DMS 273 (cell line): ENCODE measurements at regions not wholly inside any gene's neighbourhood (a gene's known extent, or its start where the extent isn't known, plus 50 kb on each side); places are given as distances from the start of the nearest gene placed in this dataset.
"Not testable (repeated sequence)": the region's sequence is repeated elsewhere in the genome, so short reads cannot be mapped to it uniquely, and the experiment has no call there.

Source experiments
- DNase-seq: peaks from one replicate; lab custom pipeline; 2025; ENCODE audit not compliant: unreplicated experiment; lab: John Stamatoyannopoulos, UW

GRCh38 chr13:99677116-99677951 lies 176.1 kb downstream of the TM9SF2 start:
- peak; percentile 90 for DNase-seq

GRCh38 chr13:99671746-99672145 lies 170.5 kb downstream of the TM9SF2 start:
- no peak for DNase-seq

DNA sequence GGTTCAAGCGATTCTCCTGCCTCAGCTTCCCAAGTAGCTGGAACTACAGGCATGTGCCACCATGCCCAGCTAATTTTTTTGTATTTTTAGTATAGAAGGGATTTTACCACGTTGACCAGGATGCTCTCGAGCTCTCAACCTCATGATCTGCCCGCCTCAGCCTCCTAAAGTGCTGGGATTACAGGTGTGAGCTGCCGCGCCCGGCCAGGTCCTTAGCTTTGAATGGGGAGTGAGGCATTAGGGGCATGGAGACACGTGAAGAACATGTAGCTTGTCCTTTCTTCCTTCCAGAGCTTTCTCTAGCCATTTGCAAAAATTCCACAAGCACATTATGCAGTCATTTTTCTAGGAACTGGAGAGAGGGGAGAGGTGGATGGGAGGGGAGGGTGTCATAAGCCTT lies 167.8 kb downstream of the TM9SF2 start:
- not testable (repeated sequence) for DNase-seq

DNA sequence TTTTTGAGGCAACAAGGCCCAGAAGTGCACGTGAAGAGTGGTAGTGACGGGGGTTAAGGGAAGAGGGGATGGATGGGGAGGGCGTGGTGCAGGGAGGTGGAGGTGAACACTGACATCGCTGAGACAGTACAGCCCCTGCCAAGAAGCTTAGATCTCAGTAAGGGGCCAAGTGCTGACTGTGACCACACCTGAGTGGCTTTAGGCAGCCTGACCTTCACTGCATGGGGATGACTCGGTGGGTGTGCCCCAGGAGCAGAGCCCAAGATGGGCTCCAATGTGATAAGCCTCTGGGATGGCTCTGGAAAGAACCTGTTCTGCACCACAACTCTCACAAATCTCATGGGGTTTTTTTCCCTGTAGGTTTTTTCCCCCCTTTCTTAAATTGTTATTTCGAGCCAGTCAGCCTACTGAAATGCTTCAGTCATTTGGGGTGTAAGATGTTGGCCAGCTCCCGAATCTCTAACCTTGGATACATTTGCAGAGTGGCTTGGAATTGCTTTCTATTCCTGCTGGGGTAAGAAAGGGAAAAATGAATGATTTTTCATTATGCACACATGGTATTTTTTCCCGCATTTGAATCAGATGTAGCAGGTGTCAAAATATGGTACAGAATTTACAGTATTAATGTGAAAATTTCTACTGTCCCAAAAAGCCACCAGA lies 165.0 kb downstream of the TM9SF2 start:
- no peak for DNase-seq

DNA sequence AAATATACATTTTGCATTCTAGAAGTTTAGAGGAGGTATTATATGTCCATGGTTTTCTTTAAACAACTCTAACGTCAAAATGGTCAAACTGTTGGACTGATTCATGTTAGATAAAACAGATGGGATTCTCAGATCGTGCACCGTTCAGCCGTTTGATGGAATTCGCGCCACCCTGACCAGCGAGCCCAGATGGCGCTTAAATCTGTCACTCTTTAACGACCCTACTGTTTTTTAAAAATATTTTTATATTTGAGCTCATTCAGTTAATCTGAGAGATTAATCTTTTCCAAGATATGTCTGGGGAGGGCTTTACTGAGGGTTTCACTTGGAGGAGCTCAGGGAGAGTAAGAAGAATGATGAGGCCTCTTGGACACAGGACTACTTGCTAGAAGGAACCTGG lies 164.4 kb downstream of the TM9SF2 start:
- DNase-seq = peak; percentile 56

DNA sequence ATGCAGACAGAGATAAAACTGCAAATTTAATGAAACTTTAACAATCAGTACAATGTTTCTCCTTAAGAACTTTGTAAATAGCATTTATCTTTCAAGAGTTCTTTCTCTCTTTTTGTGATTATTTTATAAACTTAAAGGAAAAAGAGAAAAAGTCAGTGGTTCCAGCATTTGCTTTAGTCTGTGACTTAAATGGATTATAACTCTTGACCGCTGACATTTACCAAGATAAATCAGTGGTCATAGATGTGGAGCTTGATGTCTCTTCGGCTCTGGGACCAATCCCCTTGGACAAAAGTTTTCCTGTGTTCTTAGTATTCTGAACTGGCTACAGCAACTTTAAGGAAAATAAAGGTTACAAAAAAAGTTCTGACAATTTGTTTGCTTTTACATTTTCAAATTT lies 162.6 kb downstream of the TM9SF2 start:
- no peak for DNase-seq

- no peak for DNase-seq
Measured at GRCh38 chr13:99663185-99663825, 162.0 kb downstream of the TM9SF2 start.

GRCh38 chr13:99662678-99663077 lies 161.4 kb downstream of the TM9SF2 start:
- no peak for DNase-seq

GRCh38 chr13:99661791-99662190 lies 160.5 kb downstream of the TM9SF2 start:
- DNase-seq = peak; percentile 32

DNA sequence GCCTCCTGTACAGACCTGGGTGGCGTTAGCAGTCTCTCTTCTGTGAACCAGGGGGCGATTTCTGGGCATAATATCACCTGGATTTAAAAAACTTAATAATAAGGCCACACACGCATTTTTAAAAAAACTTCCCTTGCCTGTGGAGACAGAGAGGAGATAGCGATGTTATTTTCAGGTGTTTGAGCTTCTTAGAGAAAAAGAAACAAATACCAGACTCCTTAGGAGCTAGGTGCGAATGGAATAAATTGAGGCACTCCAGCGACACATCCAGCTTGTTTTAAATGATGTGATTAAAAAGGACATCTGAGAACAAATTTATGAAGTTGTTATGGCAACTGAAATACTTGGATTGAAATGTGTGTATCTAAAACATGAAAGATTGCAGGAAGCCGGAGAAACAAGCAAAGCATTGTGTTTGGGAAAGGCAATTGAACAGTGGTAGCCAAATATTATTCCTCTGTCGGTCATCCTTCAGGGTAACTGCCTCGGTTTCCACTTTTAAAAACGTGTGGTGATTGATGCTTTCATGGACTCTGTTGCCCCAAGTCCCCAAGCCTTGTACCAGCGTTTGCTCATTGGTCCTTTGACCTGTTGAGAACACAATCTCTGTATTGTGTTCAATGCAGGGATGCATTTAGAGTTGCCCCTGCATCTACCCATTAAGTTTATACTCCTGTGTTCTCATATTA lies 158.7 kb downstream of the TM9SF2 start:
- no peak for DNase-seq

DNA sequence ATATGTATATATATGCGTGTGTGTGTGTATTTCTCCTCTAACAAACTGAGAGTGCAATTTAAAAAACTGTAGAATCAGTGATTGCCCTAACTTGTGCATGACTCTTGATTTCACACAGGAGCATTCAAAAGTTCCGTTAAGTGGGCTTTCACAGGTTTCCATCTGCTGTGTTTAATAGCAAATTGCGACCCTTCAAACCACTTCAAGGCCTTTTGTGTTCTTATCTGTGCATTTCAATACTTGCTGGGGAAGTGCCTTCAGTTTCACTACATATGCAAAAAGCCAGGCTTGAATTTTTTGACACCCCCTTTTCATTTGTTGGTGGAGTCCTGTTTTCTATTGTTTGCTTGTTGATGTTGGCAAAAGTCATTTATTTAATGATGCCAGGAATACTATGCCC lies 158.0 kb downstream of the TM9SF2 start:
- DNase-seq = no peak

- DNase-seq = peak; percentile 86
Measured at GRCh38 chr13:99658261-99658991, 157.2 kb downstream of the TM9SF2 start.

DNA sequence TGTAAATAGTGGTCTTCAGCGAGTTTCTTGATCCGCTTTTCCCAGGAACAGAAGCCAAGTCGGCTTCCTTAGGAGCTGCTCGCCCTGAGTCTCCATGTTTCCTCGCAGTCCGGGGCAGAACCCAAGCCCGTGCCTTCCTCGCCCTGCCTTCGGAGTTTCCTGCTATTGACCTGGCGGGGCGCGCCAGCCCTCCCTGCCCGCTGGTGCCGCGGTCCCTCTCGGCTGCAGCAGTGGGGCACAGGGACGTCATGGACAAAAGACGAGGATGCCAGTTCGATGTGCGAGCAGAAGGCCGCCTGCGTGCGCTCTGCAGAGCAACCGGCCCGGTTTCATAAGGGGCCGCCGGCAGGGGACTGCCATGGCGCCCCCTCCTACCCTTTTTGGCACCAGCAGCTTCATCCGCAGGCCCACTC lies 156.6 kb downstream of the TM9SF2 start:
- DNase-seq = peak; percentile 69

DNA sequence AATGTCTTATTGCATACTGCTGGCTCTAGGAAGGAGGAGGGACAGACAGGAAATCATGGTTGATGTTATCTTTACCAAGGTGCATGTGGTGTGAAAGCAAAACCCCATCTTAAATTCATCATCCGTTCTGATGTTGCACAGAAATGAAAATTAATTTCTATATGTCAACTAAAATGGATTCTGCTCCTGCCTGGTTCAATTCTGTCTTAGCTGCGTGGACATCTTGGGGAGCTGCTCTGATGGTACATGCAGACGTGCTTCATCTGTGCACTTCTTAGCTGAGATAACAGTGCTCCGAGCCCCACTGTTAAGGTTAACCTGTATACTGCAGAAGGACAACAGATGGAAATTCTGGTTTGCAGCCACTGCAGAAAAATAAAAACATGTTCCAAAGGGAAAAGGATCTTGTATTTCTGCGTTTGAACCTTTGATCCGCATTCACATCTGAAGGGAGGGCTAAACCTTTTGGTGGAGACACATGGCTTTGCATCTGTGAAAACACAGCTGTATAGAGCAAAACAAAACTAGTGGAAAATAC lies 155.6 kb downstream of the TM9SF2 start:
- peak; percentile 54 for DNase-seq

DNA sequence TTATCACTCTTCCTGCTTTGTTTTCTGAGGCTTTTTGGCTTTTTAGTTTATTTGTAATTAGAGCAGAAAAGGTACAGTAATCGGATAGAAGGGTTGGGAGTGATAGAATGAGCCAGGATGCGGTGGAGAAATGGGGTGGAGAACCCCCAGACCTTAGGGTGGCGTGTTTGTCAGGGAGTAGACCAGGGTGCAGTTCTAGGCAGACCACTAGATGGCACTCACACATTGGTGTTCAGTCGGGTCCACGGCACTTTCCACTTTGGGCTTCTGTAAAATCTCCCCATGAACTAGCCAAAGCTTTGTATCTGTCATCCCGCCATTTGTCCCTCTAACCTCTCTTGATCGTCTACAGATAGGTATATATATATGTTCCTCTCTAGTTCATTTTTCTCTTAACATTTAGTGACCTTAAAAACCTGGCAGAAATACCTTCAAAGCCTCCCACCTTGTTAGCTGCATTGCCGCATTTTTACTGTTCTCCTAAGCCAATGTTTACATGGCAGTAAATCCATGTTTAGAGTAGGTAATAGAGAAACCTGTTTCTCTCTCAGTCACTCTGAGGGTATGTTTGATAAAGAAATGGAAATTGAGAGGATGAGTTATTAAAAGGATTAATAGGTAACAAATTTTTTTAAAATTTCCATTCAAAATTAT lies 154.9 kb downstream of the TM9SF2 start:
- peak; percentile 85 for DNase-seq

DNA sequence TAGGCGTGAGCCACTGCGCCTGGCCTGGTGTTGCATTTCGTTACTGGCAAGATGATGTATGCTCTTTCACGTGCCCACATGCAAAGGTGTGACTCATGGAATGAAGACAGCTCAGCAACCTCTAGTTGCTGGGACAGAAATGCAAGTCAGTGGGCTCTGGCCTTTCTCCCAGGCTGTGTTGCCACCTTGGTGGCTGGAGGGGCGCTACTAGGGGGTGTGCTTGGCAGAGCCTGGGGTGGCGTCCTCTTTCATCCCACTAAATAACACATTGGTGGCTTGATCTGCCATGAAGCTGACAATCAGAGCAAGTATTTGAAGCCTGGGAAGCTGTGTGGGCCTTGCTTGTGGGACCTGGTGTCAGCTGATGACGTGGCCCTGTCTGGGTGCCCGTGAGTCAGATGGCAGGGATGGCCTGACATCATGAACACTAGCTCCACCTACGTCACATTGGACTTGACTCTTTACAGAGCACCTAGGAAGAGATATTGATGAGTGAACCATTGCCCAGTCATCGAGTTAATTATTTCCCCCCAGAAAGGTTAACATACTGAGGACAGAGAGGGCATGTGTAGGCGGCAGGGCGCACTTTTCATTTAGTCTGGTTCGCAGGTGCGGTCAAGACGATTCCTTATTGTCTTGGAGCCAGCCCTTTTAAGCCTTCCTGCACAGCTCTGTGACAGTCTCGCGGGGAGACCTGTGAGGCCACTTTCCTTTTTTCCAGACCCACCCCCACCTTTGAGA lies 154.2 kb downstream of the TM9SF2 start:
- no peak for DNase-seq

DNA sequence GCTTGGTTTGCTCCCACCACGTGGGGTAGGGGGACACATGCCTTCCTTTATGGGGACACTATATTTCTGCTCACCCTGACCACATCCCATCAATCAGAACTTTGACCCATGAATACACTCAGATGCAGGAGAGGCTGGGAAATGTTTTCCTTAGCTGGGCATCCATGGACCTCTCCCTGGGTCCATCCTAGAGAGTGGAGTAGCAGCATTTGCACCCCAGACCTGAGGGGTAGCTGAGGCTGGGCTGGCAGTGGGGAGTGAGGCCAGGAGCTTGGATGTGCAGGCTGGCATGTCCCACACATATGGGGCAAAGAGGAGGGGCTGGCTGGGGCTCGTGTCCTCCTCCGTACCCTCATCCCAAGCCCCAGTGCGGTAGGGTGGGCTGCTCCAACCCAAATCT lies 152.8 kb downstream of the TM9SF2 start:
- DNase-seq = no peak

- no peak for DNase-seq
Measured at GRCh38 chr13:99653526-99653925, 152.3 kb downstream of the TM9SF2 start.

GRCh38 chr13:99652901-99653300 lies 151.6 kb downstream of the TM9SF2 start:
- no peak for DNase-seq
